Esophagus squamous epithelium (tissue), 5 donors: ENCODE measurements at regions not wholly inside any gene's neighbourhood (a gene's known extent, or its start where the extent isn't known, plus 50 kb on each side); places are given as distances from the start of the nearest gene placed in this dataset.

Experiments
- DNase-seq: peaks from one replicate; lab custom pipeline; 2025; lab: John Stamatoyannopoulos, UW
- H3K27ac ChIP-seq, 4 donors: fragments of 200-600 bp; sonication (generic); one replicate each; pipeline ENCODE4 v1.5.1; 2016 to 2019; ENCODE audit warnings: mild to moderate bottlenecking in 1 of 4
- H3K27me3 ChIP-seq, 4 donors: fragments of 200-600 bp; sonication (generic); 1 replicate in 3 of 4; 2 replicates in 1 of 4; pipeline versions ENCODE4 v1.5.1 to v1.6.0; 2017 to 2021; ENCODE audit warnings: antibody characterized with exemption in 1 of 4
- H3K36me3 ChIP-seq, 3 donors: fragments of 200-600 bp; sonication (generic); one replicate each; pipeline ENCODE4 v1.5.1; 2016 to 2019
- H3K4me1 ChIP-seq, 3 donors: fragments of 200-600 bp; sonication (generic); one replicate each; pipeline ENCODE4 v1.5.1; 2017 to 2019
- H3K4me3 ChIP-seq, 4 donors: fragments of 200-600 bp; sonication (generic); 1 replicate in 3 of 4; 2 replicates in 1 of 4; pipeline ENCODE4 v1.5.1; 2016 to 2019; ENCODE audit warnings: mild to moderate bottlenecking in 2 of 4, moderate library complexity in 1 of 4
- H3K9me3 ChIP-seq, 3 donors: fragments of 200-600 bp; sonication (generic); one replicate each; pipeline ENCODE4 v1.5.1; 2016 to 2019
- POLR2A ChIP-seq, 4 donors: fragments of 450-650 bp; IDR thresholded peaks; one replicate each; pipeline ENCODE4 v1.6.1; 2017; ENCODE audit warnings: antibody characterized with exemption in 4 of 4, mild to moderate bottlenecking in 4 of 4, moderate library complexity in 3 of 4
- WGBS, 2 donors: methylation state at CpG; one replicate each; pipeline ENCODE4 v1.1.5; 2018; 5-methylcytosine and 5-hydroxymethylcytosine counted together
- intact Hi-C: fragments of 100-400 bp; cut with DNase I; formaldehyde crosslinking; loops from one replicate; pipeline ENCODE4 v1.15.0; 2022
- TF ChIP-seq, protein P1 (sequence below), 6 experiments: fragments of 450-650 bp in 4 of 6; fragments of 200-600 bp in 2 of 6; sonication (generic) in 2 of 6; IDR thresholded peaks; one replicate each; pipeline ENCODE4 v1.5.1; 2016 to 2019; ENCODE audit warnings: antibody characterized with exemption in 6 of 6, mild to moderate bottlenecking in 4 of 6, moderate library complexity in 4 of 6
- donor health status: DM: yes; HTN: yes; CAD: no.

DNA sequence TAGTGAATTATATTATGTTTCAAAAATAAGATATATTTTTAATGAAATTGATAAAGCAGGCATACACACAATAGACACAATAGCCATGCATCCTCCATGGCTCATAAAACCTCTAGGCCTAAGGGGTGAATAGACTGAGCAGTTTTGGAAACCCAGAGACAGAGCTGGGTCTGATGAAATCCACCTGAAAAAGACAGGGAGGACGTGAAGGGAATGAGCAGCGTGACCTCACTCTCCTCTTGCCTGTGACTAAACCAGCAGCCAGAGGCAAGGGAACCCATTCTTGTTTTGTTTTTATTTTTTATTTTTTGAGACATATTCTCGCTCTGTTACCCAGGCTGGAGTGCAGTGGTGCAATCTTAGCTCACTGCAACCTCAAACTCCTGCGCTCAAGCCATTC lies 424.4 kb upstream of the FAM241A start:
- DNase-seq: no peak
- no peaks in the 10 kb centered on the region for H3K4me1 ChIP-seq
- 68 to 75% methylated on average over 4 of the region's 4 CpGs for WGBS, 2 donors
- intact Hi-C loops: no loop called here
- H3K36me3 ChIP-seq: no peaks in the 10 kb centered on the region
- TF ChIP-seq, protein P1, sequence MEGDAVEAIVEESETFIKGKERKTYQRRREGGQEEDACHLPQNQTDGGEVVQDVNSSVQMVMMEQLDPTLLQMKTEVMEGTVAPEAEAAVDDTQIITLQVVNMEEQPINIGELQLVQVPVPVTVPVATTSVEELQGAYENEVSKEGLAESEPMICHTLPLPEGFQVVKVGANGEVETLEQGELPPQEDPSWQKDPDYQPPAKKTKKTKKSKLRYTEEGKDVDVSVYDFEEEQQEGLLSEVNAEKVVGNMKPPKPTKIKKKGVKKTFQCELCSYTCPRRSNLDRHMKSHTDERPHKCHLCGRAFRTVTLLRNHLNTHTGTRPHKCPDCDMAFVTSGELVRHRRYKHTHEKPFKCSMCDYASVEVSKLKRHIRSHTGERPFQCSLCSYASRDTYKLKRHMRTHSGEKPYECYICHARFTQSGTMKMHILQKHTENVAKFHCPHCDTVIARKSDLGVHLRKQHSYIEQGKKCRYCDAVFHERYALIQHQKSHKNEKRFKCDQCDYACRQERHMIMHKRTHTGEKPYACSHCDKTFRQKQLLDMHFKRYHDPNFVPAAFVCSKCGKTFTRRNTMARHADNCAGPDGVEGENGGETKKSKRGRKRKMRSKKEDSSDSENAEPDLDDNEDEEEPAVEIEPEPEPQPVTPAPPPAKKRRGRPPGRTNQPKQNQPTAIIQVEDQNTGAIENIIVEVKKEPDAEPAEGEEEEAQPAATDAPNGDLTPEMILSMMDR (IDR thresholded peaks at IDR 0.05): no peak
- H3K27ac ChIP-seq: no peak overlapping the region
- peaks cover 0 to 6% (median 0%) of the 10 kb centered on the region in 4 donors for H3K27me3 ChIP-seq
- H3K9me3 ChIP-seq: no peaks in the 10 kb centered on the region
- no peak overlapping the region for H3K4me3 ChIP-seq

GRCh38 chr4:111722213-111722720 lies 423.0 kb upstream of the FAM241A start:
- TF ChIP-seq, protein P1 (IDR thresholded peaks at IDR 0.05): no peak
- no peak for TF ChIP-seq POLR2A (IDR thresholded peaks at IDR 0.05)
- H3K4me3 ChIP-seq: no peak overlapping the region
- peaks cover 0 to 6% (median 0%) of the 10 kb centered on the region in 4 donors for H3K27me3 ChIP-seq
- intact Hi-C loops: no loop called here
- 42 to 54% methylated on average over 2 of the region's 2 CpGs for WGBS, 2 donors
- H3K9me3 ChIP-seq: no peaks in the 10 kb centered on the region
- no peak overlapping the region for H3K27ac ChIP-seq
- no peaks in the 10 kb centered on the region for H3K36me3 ChIP-seq
- no peaks in the 10 kb centered on the region for H3K4me1 ChIP-seq
- no peak for DNase-seq

DNA sequence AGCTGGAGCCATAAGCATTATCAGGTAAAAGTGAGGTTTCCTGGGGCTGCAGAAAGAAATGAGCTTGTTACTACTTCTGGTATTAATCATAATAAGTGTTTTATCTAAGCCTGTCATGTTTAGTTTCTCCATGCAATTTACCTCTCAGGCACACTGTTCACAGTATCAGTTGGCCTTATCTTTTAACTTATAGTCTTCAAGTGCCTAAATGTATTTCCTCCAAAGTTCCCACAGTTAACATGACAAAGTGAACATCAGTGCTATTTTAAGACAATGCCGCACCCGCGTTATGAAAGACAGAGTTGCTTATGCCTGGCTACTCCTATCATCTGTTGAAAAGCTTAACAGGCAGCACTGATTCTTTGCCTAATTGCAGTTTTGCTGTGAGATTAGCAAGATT lies 408.7 kb upstream of the FAM241A start:
- TF ChIP-seq, protein P1 (IDR thresholded peaks at IDR 0.05): no peak
- TF ChIP-seq POLR2A (IDR thresholded peaks at IDR 0.05): no peak
- H3K27ac ChIP-seq: no peak overlapping the region
- H3K4me3 ChIP-seq: no peak overlapping the region
- no peaks in the 10 kb centered on the region for H3K9me3 ChIP-seq
- H3K4me1 ChIP-seq: no peaks in the 10 kb centered on the region
- peaks cover 0 to 27% (median 0%) of the 10 kb centered on the region in 4 donors for H3K27me3 ChIP-seq
- no peaks in the 10 kb centered on the region for H3K36me3 ChIP-seq
- no peak for DNase-seq
- intact Hi-C loops: no loop called here
- 81 to 83% methylated on average over 3 of the region's 3 CpGs for WGBS, 2 donors

GRCh38 chr4:111744847-111745246 lies 400.4 kb upstream of the FAM241A start:
- intact Hi-C loops: no loop called here
- WGBS, 2 donors: 60 to 62% methylated on average over 3 of the region's 3 CpGs
- Histone ChIP-seq H3K36me3 (no peaks in the 10 kb centered on the region), H3K4me3 (no peak overlapping the region), H3K9me3 (no peaks in the 10 kb centered on the region), H3K27ac (no peak overlapping the region), H3K4me1 (peaks cover 0 to 8% (median 0%) of the 10 kb centered on the region in 3 donors), H3K27me3 (peaks cover 0 to 85% (median 2%) of the 10 kb centered on the region in 4 donors)
- no peak for DNase-seq
- TF ChIP-seq, protein P1 (IDR thresholded peaks at IDR 0.05): no peak

GRCh38 chr4:111748157-111748556 lies 397.1 kb upstream of the FAM241A start:
- WGBS, 2 donors: 5 to 12% methylated on average over 2 to 3 of the region's 3 CpGs
- no peak for DNase-seq
- H3K27me3 ChIP-seq: peaks cover 0 to 87% (median 2%) of the 10 kb centered on the region in 4 donors
- TF ChIP-seq POLR2A (IDR thresholded peaks at IDR 0.05): no peak
- TF ChIP-seq, protein P1 (IDR thresholded peaks at IDR 0.05): no peak
- intact Hi-C loops: no loop called here
- H3K36me3 ChIP-seq: no peaks in the 10 kb centered on the region
- peaks cover 0 to 8% (median 0%) of the 10 kb centered on the region in 3 donors for H3K4me1 ChIP-seq
- H3K27ac ChIP-seq: no peak overlapping the region
- H3K9me3 ChIP-seq: no peaks in the 10 kb centered on the region
- no peak overlapping the region for H3K4me3 ChIP-seq
